Panc1 (cell line): ENCODE measurements at regions not wholly inside any gene's neighbourhood (a gene's known extent, or its start where the extent isn't known, plus 50 kb on each side); places are given as distances from the start of the nearest gene placed in this dataset.

ENCODE experiments used
- ATAC-seq: fragments of 200-7000 bp; cut with Tn5 transposase; 2 replicates; pipeline ENCODE4 v1.9.1; 2020; ENCODE audit warnings: mild to moderate bottlenecking, moderate library complexity
- BruUV-seq: library from RNA; stranded (reverse); fragments of 400-500 nt; replicated peaks from 2 replicates; lab custom pipeline; 2021; lab: Mats Ljungman, UMichigan
- CTCF ChIA-PET: fragments of 300-600 bp; sonication (Branson Sonifier 250); formaldehyde crosslinking; loops from one replicate; lab custom pipeline; 2022; ENCODE audit warnings: antibody characterized with exemption; lab: Charles Lee
- POLR2A ChIA-PET: fragments of 300-600 bp; sonication (Branson Sonifier 250); formaldehyde crosslinking; loops from one replicate; lab custom pipeline; 2022; ENCODE audit warnings: antibody characterized with exemption; lab: Charles Lee
- DNase-seq: peaks from one replicate; pipeline ENCODE4 v3.0.0-alpha.2; 2010; ENCODE audit warnings: low read depth, low spot score
- H3K27ac ChIP-seq: 2 replicates; pipeline ENCODE4 v1.5.1; 2011; ENCODE audit warnings: mild to moderate bottlenecking, low read length, inconsistent platforms
- H3K27me3 ChIP-seq: fragments of 200-500 bp; sonication (Bioruptor generic); 2 replicates; pipeline ENCODE4 v1.6.0; 2014; ENCODE audit warnings: low read length, inconsistent platforms; ENCODE audit not compliant: control insufficient read depth, insufficient read depth
- H3K36me3 ChIP-seq: fragments of 200-500 bp; sonication (Bioruptor generic); 2 replicates; pipeline ENCODE4 v1.5.1; 2014; ENCODE audit warnings: inconsistent platforms, mild to moderate bottlenecking, low read length, moderate library complexity; ENCODE audit not compliant: control insufficient read depth, insufficient read depth
- H3K4me1 ChIP-seq: 2 replicates; pipeline ENCODE4 v1.5.1; 2011; ENCODE audit warnings: inconsistent platforms, mild to moderate bottlenecking, low read length, moderate library complexity; ENCODE audit not compliant: control insufficient read depth, insufficient read depth
- H3K4me3 ChIP-seq, 2 experiments: 2 replicates each; pipeline ENCODE4 v1.5.1; 2011 to 2012; ENCODE audit warnings: low read depth in 2 of 2, low read length in 2 of 2, mild to moderate bottlenecking in 2 of 2, inconsistent platforms in 1 of 2, moderate library complexity in 1 of 2
- H3K9me3 ChIP-seq: fragments of 200-500 bp; sonication (Bioruptor generic); 2 replicates; pipeline ENCODE4 v1.5.1; 2014; ENCODE audit warnings: low read depth, mild to moderate bottlenecking, inconsistent platforms, low read length, moderate library complexity; ENCODE audit not compliant: control insufficient read depth, insufficient read depth
- CTCF ChIP-seq: fragments of 450-650 bp; IDR thresholded peaks from 2 replicates; pipeline ENCODE4 v1.5.1; 2017; ENCODE audit warnings: mild to moderate bottlenecking
- POLR2AphosphoS5 ChIP-seq: IDR thresholded peaks from 2 replicates; pipeline ENCODE4 v1.6.1; 2012; ENCODE audit warnings: mild to moderate bottlenecking, low read depth, low read length, moderate library complexity
- REST ChIP-seq, 2 experiments: IDR thresholded peaks; 2 replicates each; pipeline ENCODE4 v1.6.1; 2011 to 2012; ENCODE audit warnings: low read depth in 2 of 2, control low read depth in 1 of 2, low read length in 1 of 2, mild to moderate bottlenecking in 1 of 2, moderate library complexity in 1 of 2; ENCODE audit not compliant: insufficient read depth in 1 of 2
- SIN3A ChIP-seq: IDR thresholded peaks from 2 replicates; pipeline ENCODE4 v1.6.1; 2012; ENCODE audit warnings: low read depth, mild to moderate bottlenecking, low read length, moderate library complexity, borderline replicate concordance; ENCODE audit not compliant: insufficient read depth
- TCF7L2 ChIP-seq: IDR thresholded peaks from 2 replicates; pipeline ENCODE4 v1.6.1; 2011; ENCODE audit warnings: mild to moderate bottlenecking, low read depth, low read length, inconsistent platforms
- in situ Hi-C: cut with HindIII; loops from 2 replicates; pipeline ENCODE4 v1.10.0; 2016; ENCODE audit warnings: low sequenced_read_pairs, low pct_unique_long_range_greater_than_20kb
- intact Hi-C: fragments of 100-400 bp; cut with micrococcal nuclease; formaldehyde crosslinking; loops from one replicate; pipeline ENCODE4 v1.10.0; 2022; ENCODE audit not compliant: unreplicated experiment

- Histone ChIP-seq H3K4me3 (no peak overlapping the region), H3K9me3 (no peaks in the 10 kb centered on the region), H3K36me3 (no peaks in the 10 kb centered on the region), H3K27me3 (no peaks in the 10 kb centered on the region), H3K27ac (no peak overlapping the region), H3K4me1 (no peaks in the 10 kb centered on the region)
- DNase-seq = no peak
- ChIA-PET CTCF (interaction anchor here (0.9 kb wide), 1 partner anchor 57 kb away, joined by 3 read pairs; no protein-coding TSS in a partner anchor), POLR2A (no interaction called here)
- TF ChIP-seq TCF7L2 (no peak), REST (IDR thresholded peaks at IDR 0.05; ENCODE audit: insufficient read depth in 1 of 2, low read depth in 2 of 2, low read length in 1 of 2) (no peak), POLR2AphosphoS5 (no peak), CTCF (no peak), SIN3A (no peak)
- ATAC-seq = no peak
- in situ Hi-C loops = no loop called here
- intact Hi-C loops = no loop called here
- BruUV-seq = no TSS peak
Measured at GRCh38 chr7:17069146-17069545, 187.4 kb upstream of the AGR3 start.

GRCh38 chr7:17070231-17070708, 188.5 kb upstream of the AGR3 start:
- no peaks in the 10 kb centered on the region for H3K36me3 ChIP-seq
- H3K4me3 ChIP-seq = no peak overlapping the region
- intact Hi-C loops = no loop called here
- BruUV-seq = no TSS peak
- no peaks in the 10 kb centered on the region for H3K4me1 ChIP-seq
- no peak for DNase-seq
- TF ChIP-seq TCF7L2 (no peak), POLR2AphosphoS5 (no peak), CTCF (no peak), REST (IDR thresholded peaks at IDR 0.05; ENCODE audit: insufficient read depth in 1 of 2, low read depth in 2 of 2, low read length in 1 of 2) (no peak), SIN3A (no peak)
- H3K27ac ChIP-seq = no peak overlapping the region
- ATAC-seq = no peak
- in situ Hi-C loops = no loop called here
- H3K9me3 ChIP-seq = no peaks in the 10 kb centered on the region
- no peaks in the 10 kb centered on the region for H3K27me3 ChIP-seq
- ChIA-PET CTCF (no interaction called here), POLR2A (interaction anchor here (0.6 kb wide), 1 partner anchor 601 kb away, joined by 7 read pairs; no protein-coding TSS in a partner anchor)
